ENCODE measurements at regions not wholly inside any gene's neighbourhood (a gene's known extent, or its start where the extent isn't known, plus 50 kb on each side); places are given as distances from the start of the nearest gene placed in this dataset.
"Not testable (repeated sequence)": the region's sequence is repeated elsewhere in the genome, so short reads cannot be mapped to it uniquely, and the experiment has no call there.

GRCh38 chr14:105773584-105773983, 247.2 kb downstream of the TMEM121 start:
- H3K27me3 ChIP-seq (ENCODE audit: insufficient read depth, insufficient read length): no peaks in the 10 kb centered on the region
- DNase-seq (ENCODE audit: low read depth, low spot score): no peak
- H3K4me1 ChIP-seq (ENCODE audit: insufficient read depth, insufficient read length): no peaks in the 10 kb centered on the region
- H3K9me3 ChIP-seq (ENCODE audit: insufficient read depth, low read length): peaks cover 5% of the 10 kb centered on the region; the same call in 1 of the 2 replicates
- H3K9ac ChIP-seq (ENCODE audit: insufficient read length, low read depth): no peak overlapping the region
- TF ChIP-seq SUZ12 (IDR thresholded peaks at IDR 0.05; ENCODE audit: extremely low read depth, insufficient read depth, insufficient read length): no peak
- TF ChIP-seq YY1 (IDR thresholded peaks at IDR 0.05; ENCODE audit: insufficient read depth, insufficient read length): no peak
- TF ChIP-seq ZNF274 (IDR thresholded peaks at IDR 0.05; ENCODE audit: low read depth, low read length): no peak
- H3K36me3 ChIP-seq (ENCODE audit: insufficient read depth, insufficient read length, low read length): no peaks in the 10 kb centered on the region
- H3K4me3 ChIP-seq (ENCODE audit: insufficient read length, low read depth): no peak overlapping the region

DNA sequence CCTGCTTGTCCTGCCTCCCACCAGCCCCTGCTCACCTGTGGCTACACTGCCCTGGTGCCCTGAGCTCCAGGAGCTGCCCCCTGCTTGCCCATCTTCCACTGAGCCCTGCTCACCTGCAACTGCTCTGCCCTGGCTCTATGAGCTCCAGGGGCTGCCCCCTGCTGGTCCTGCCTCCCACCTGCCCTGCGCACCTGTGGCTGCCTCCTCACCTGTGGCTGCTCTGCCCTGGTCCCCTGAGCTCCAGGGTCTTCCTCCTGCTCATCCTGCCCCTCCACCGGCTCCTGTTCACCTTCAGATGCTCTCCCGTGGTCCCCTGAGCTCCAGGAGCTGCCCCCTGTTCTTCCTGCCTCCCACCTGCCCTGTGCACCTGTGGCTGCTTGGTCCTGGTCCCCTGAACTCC, 247.6 kb downstream of the TMEM121 start:
- no peak for TF ChIP-seq SUZ12 (IDR thresholded peaks at IDR 0.05; ENCODE audit: extremely low read depth, insufficient read depth, insufficient read length)
- no peak for TF ChIP-seq YY1 (IDR thresholded peaks at IDR 0.05; ENCODE audit: insufficient read depth, insufficient read length)
- no peaks in the 10 kb centered on the region for H3K27me3 ChIP-seq (ENCODE audit: insufficient read depth, insufficient read length)
- no peaks in the 10 kb centered on the region for H3K36me3 ChIP-seq (ENCODE audit: insufficient read depth, insufficient read length, low read length)
- no peak overlapping the region for H3K4me3 ChIP-seq (ENCODE audit: insufficient read length, low read depth)
- DNase-seq (ENCODE audit: low read depth, low spot score): no peak
- no peaks in the 10 kb centered on the region for H3K4me1 ChIP-seq (ENCODE audit: insufficient read depth, insufficient read length)
- H3K9me3 ChIP-seq (ENCODE audit: insufficient read depth, low read length): peaks cover 5% of the 10 kb centered on the region; the same call in 1 of the 2 replicates
- no peak overlapping the region for H3K9ac ChIP-seq (ENCODE audit: insufficient read length, low read depth)

GRCh38 chr14:105774585-105775348, 248.4 kb downstream of the TMEM121 start:
- H3K9me3 ChIP-seq (ENCODE audit: insufficient read depth, low read length): peaks cover 11% of the 10 kb centered on the region
- H3K4me3 ChIP-seq (ENCODE audit: insufficient read length, low read depth); H3K4me1 ChIP-seq (ENCODE audit: insufficient read depth, insufficient read length); DNase-seq (ENCODE audit: low read depth, low spot score); H3K36me3 ChIP-seq (ENCODE audit: insufficient read depth, insufficient read length, low read length); H3K9ac ChIP-seq (ENCODE audit: insufficient read length, low read depth); H3K27me3 ChIP-seq (ENCODE audit: insufficient read depth, insufficient read length): not testable (repeated sequence)

- H3K4me1 ChIP-seq (ENCODE audit: insufficient read depth, insufficient read length); H3K27me3 ChIP-seq (ENCODE audit: insufficient read depth, insufficient read length); DNase-seq (ENCODE audit: low read depth, low spot score); H3K4me3 ChIP-seq (ENCODE audit: insufficient read length, low read depth); H3K36me3 ChIP-seq (ENCODE audit: insufficient read depth, insufficient read length, low read length); H3K9ac ChIP-seq (ENCODE audit: insufficient read length, low read depth): not testable (repeated sequence)
- peaks cover 17% of the 10 kb centered on the region for H3K9me3 ChIP-seq (ENCODE audit: insufficient read depth, low read length)
These were observed 249.1 kb downstream of the TMEM121 start for GRCh38 chr14:105775349-105775923.

GRCh38 chr14:105776112-105776511, 249.7 kb downstream of the TMEM121 start:
- H3K27me3 ChIP-seq (ENCODE audit: insufficient read depth, insufficient read length); DNase-seq (ENCODE audit: low read depth, low spot score); H3K36me3 ChIP-seq (ENCODE audit: insufficient read depth, insufficient read length, low read length); H3K4me3 ChIP-seq (ENCODE audit: insufficient read length, low read depth); H3K9ac ChIP-seq (ENCODE audit: insufficient read length, low read depth); H3K4me1 ChIP-seq (ENCODE audit: insufficient read depth, insufficient read length): not testable (repeated sequence)
- H3K9me3 ChIP-seq (ENCODE audit: insufficient read depth, low read length): peaks cover 22% of the 10 kb centered on the region

DNA sequence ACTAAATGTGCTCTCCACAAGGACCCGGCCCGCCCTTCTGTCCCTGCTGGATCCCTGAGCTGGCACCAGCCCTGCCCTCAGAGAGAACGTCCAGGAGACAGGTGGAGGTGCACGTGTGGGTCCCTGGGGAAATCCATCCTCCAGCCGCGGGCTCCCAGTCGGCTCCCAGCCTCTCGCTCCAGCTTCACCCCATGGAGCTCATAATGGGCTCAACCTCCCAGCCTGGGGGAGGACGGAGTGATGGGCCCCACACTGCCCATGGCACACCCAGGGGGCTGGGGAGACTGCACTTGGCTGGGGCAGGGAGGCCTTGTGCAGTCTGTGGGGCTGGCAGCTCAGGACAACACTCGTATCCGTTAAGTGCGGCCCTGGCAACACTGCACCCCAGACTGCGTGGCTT, 250.5 kb downstream of the TMEM121 start:
- no peaks in the 10 kb centered on the region for H3K4me1 ChIP-seq (ENCODE audit: insufficient read depth, insufficient read length)
- TF ChIP-seq SUZ12 (IDR thresholded peaks at IDR 0.05; ENCODE audit: extremely low read depth, insufficient read depth, insufficient read length) (no peak), ZNF274 (IDR thresholded peaks at IDR 0.05; ENCODE audit: low read depth, low read length) (no peak), YY1 (IDR thresholded peaks at IDR 0.05; ENCODE audit: insufficient read depth, insufficient read length) (no peak)
- no peaks in the 10 kb centered on the region for H3K36me3 ChIP-seq (ENCODE audit: insufficient read depth, insufficient read length, low read length)
- no peaks in the 10 kb centered on the region for H3K27me3 ChIP-seq (ENCODE audit: insufficient read depth, insufficient read length)
- no peak for DNase-seq (ENCODE audit: low read depth, low spot score)
- H3K9me3 ChIP-seq (ENCODE audit: insufficient read depth, low read length): peaks cover 22% of the 10 kb centered on the region
- H3K9ac ChIP-seq (ENCODE audit: insufficient read length, low read depth): no peak overlapping the region
- no peak overlapping the region for H3K4me3 ChIP-seq (ENCODE audit: insufficient read length, low read depth)

GRCh38 chr14:105783707-105784106, 257.3 kb downstream of the TMEM121 start:
- Histone ChIP-seq H3K36me3 (ENCODE audit: insufficient read depth, insufficient read length, low read length) (no peaks in the 10 kb centered on the region), H3K4me3 (ENCODE audit: insufficient read length, low read depth) (no peak overlapping the region), H3K9ac (ENCODE audit: insufficient read length, low read depth) (no peak overlapping the region), H3K27me3 (ENCODE audit: insufficient read depth, insufficient read length) (no peaks in the 10 kb centered on the region), H3K4me1 (ENCODE audit: insufficient read depth, insufficient read length) (no peaks in the 10 kb centered on the region), H3K9me3 (ENCODE audit: insufficient read depth, low read length) (peaks cover 32% of the 10 kb centered on the region)
- TF ChIP-seq YY1 (IDR thresholded peaks at IDR 0.05; ENCODE audit: insufficient read depth, insufficient read length): no peak
- no peak for TF ChIP-seq ZNF274 (IDR thresholded peaks at IDR 0.05; ENCODE audit: low read depth, low read length)
- TF ChIP-seq SUZ12 (IDR thresholded peaks at IDR 0.05; ENCODE audit: extremely low read depth, insufficient read depth, insufficient read length): no peak
- no peak for DNase-seq (ENCODE audit: low read depth, low spot score)

DNA sequence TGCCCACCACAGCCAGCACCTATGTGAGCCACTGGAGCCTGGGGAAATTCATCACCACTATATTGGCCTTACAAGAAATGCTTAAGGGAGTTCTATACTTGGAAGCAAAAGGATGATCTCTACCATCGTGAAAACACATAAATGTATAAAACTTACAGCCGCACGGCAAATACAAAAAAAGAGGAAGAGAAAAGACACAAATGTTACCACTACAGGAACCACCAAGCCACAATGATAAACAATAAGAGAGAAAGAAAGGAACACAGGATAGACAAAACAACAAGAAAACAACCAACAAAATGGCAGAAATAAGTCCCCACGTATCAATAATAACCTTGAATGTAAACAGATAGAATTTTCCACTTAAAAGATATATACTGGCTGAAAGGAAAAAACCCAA, 267.5 kb downstream of the TMEM121 start:
- Histone ChIP-seq H3K9ac (ENCODE audit: insufficient read length, low read depth) (no peak overlapping the region), H3K4me3 (ENCODE audit: insufficient read length, low read depth) (no peak overlapping the region), H3K36me3 (ENCODE audit: insufficient read depth, insufficient read length, low read length) (no peaks in the 10 kb centered on the region), H3K9me3 (ENCODE audit: insufficient read depth, low read length) (no peaks in the 10 kb centered on the region; the same call in 1 of the 2 replicates), H3K27me3 (ENCODE audit: insufficient read depth, insufficient read length) (peaks cover 3% of the 10 kb centered on the region), H3K4me1 (ENCODE audit: insufficient read depth, insufficient read length) (no peaks in the 10 kb centered on the region)
- DNase-seq (ENCODE audit: low read depth, low spot score): no peak
- TF ChIP-seq ZNF274 (IDR thresholded peaks at IDR 0.05; ENCODE audit: low read depth, low read length): no peak
- no peak for TF ChIP-seq SUZ12 (IDR thresholded peaks at IDR 0.05; ENCODE audit: extremely low read depth, insufficient read depth, insufficient read length)
- TF ChIP-seq YY1 (IDR thresholded peaks at IDR 0.05; ENCODE audit: insufficient read depth, insufficient read length): no peak

Measured in NT2/D1 (cell line).